Liver (tissue), 8 donors: ENCODE measurements at regions not wholly inside any gene's neighbourhood (a gene's known extent, or its start where the extent isn't known, plus 50 kb on each side); places are given as distances from the start of the nearest gene placed in this dataset.

ENCODE experiments used
- DNase-seq: peaks from one replicate; pipeline ENCODE4 v3.0.0-alpha.2; 2017; ENCODE audit warnings: low spot score
- H3K27ac ChIP-seq, 2 donors: one replicate each; pipeline ENCODE4 v1.7.0; 2013; ENCODE audit warnings: inconsistent platforms in 2 of 2, low read length in 2 of 2, control low read depth in 1 of 2, low read depth in 1 of 2, mild to moderate bottlenecking in 1 of 2
- H3K27me3 ChIP-seq, 4 donors: one replicate each; pipeline versions ENCODE4 v1.6.1 to v1.7.0; 2013; ENCODE audit warnings: low read length in 3 of 4, inconsistent platforms in 1 of 4, mild to moderate bottlenecking in 1 of 4, moderate library complexity in 1 of 4; ENCODE audit not compliant: control insufficient read depth in 4 of 4, insufficient read depth in 4 of 4
- H3K36me3 ChIP-seq, 4 donors: one replicate each; pipeline versions ENCODE4 v1.6.1 to v1.7.0; 2013; ENCODE audit warnings: low read length in 3 of 4, mild to moderate bottlenecking in 3 of 4, low read depth in 1 of 4, moderate library complexity in 1 of 4; ENCODE audit not compliant: control insufficient read depth in 4 of 4, insufficient read depth in 3 of 4
- H3K4me1 ChIP-seq, 4 donors: one replicate each; pipeline versions ENCODE4 v1.6.1 to v1.7.0; 2013; ENCODE audit warnings: low read length in 3 of 4, mild to moderate bottlenecking in 3 of 4, moderate library complexity in 1 of 4; ENCODE audit not compliant: control insufficient read depth in 4 of 4, insufficient read depth in 4 of 4
- H3K4me3 ChIP-seq, 3 donors: one replicate each; pipeline versions ENCODE4 v1.6.1 to v1.7.0; 2013; ENCODE audit warnings: low read length in 3 of 3, control low read depth in 1 of 3, low read depth in 1 of 3, mild to moderate bottlenecking in 1 of 3
- H3K9ac ChIP-seq, 2 donors: one replicate each; pipeline ENCODE4 v1.7.0; 2013; ENCODE audit warnings: low read length in 2 of 2, mild to moderate bottlenecking in 2 of 2, moderate library complexity in 2 of 2, control low read depth in 1 of 2, low read depth in 1 of 2
- H3K9me3 ChIP-seq, 4 donors: one replicate each; pipeline versions ENCODE4 v1.6.1 to v1.7.0; 2013; ENCODE audit warnings: low read length in 3 of 4; ENCODE audit not compliant: control insufficient read depth in 4 of 4
- ATF3 ChIP-seq: IDR thresholded peaks from 2 replicates; pipeline ENCODE4 v1.6.1; 2016; ENCODE audit warnings: antibody characterized with exemption
- CTCF ChIP-seq: fragments of 150-350 bp; IDR thresholded peaks from 2 replicates; pipeline ENCODE4 v1.5.1; 2017; ENCODE audit warnings: improper control_type of control experiment, low read depth, low read length; ENCODE audit not compliant: missing input control
- EGR1 ChIP-seq, 2 donors: IDR thresholded peaks; 2 replicates each; pipeline ENCODE4 v1.6.1; 2016 to 2018; ENCODE audit warnings: antibody characterized with exemption in 2 of 2, low read depth in 2 of 2
- FOXA1 ChIP-seq: IDR thresholded peaks from 2 replicates; pipeline ENCODE4 v1.6.1; 2016; ENCODE audit warnings: antibody characterized with exemption
- FOXA2 ChIP-seq: IDR thresholded peaks from 2 replicates; pipeline ENCODE4 v1.6.1; 2016; ENCODE audit warnings: antibody characterized with exemption
- GABPA ChIP-seq, 2 donors: IDR thresholded peaks in 1 of 2; conservative IDR thresholded peaks in 1 of 2; 2 replicates each; pipeline ENCODE4 v1.6.1; 2016; ENCODE audit warnings: antibody characterized with exemption in 2 of 2, mild to moderate bottlenecking in 1 of 2, moderate library complexity in 1 of 2
- HNF4A ChIP-seq, 2 donors: conservative IDR thresholded peaks; 2 replicates each; pipeline ENCODE4 v1.6.1; 2016; ENCODE audit warnings: antibody characterized with exemption in 2 of 2, mild to moderate bottlenecking in 2 of 2
- HNF4G ChIP-seq: IDR thresholded peaks from 2 replicates; pipeline ENCODE4 v1.6.1; 2016; ENCODE audit warnings: antibody characterized with exemption
- JUND ChIP-seq, 2 donors: IDR thresholded peaks; 2 replicates each; pipeline ENCODE4 v1.6.1; 2016; ENCODE audit warnings: antibody characterized with exemption in 2 of 2
- MAX ChIP-seq: IDR thresholded peaks from 2 replicates; pipeline ENCODE4 v1.6.1; 2016; ENCODE audit warnings: antibody characterized with exemption
- REST ChIP-seq: IDR thresholded peaks from 2 replicates; pipeline ENCODE4 v1.6.1; 2016; ENCODE audit warnings: antibody characterized with exemption, mild to moderate bottlenecking
- RXRA ChIP-seq, 2 donors: IDR thresholded peaks; 2 replicates each; pipeline ENCODE4 v1.6.1; 2017 to 2018; ENCODE audit warnings: antibody characterized with exemption in 2 of 2, mild to moderate bottlenecking in 1 of 2
- SP1 ChIP-seq: IDR thresholded peaks from 2 replicates; pipeline ENCODE4 v1.6.1; 2018; ENCODE audit warnings: antibody characterized with exemption, mild to moderate bottlenecking
- TAF1 ChIP-seq: conservative IDR thresholded peaks from 2 replicates; pipeline ENCODE4 v1.6.1; 2016; ENCODE audit warnings: antibody characterized with exemption, mild to moderate bottlenecking
- YY1 ChIP-seq: IDR thresholded peaks from 2 replicates; pipeline ENCODE4 v1.6.1; 2016; ENCODE audit warnings: antibody characterized with exemption, mild to moderate bottlenecking
- WGBS: extraction: QIAGEN DNeasy Blood & Tissue Kit; methylation state at CpG from one replicate; pipeline ENCODE4 v1.1.7; 2013; 5-methylcytosine and 5-hydroxymethylcytosine counted together
- donor health status: healthy.
- donor health status: healthy.
- donor health status: healthy.
- donor health status: healthy.
- donor health status: healthy.

- TF ChIP-seq TAF1 (no peak), ATF3 (no peak), FOXA2 (no peak), FOXA1 (no peak), HNF4G (no peak), EGR1 (IDR thresholded peaks at IDR 0.05; ENCODE audit: low read depth in 2 of 2) (no peak), JUND (IDR thresholded peaks at IDR 0.05) (no peak), RXRA (IDR thresholded peaks at IDR 0.05) (no peak), YY1 (no peak), REST (no peak), MAX (no peak), SP1 (no peak), HNF4A (conservative IDR thresholded peaks at IDR 0.05) (no peak), GABPA (IDR thresholded peaks at IDR 0.05 in 1 of 2, conservative IDR thresholded peaks at IDR 0.05 in 1 of 2) (no peak)
- WGBS: 83% methylated on average over 7 of the region's 7 CpGs
- Histone ChIP-seq H3K9me3 (no peaks in the 10 kb centered on the region), H3K27me3 (no peaks in the 10 kb centered on the region), H3K9ac (no peak overlapping the region), H3K4me3 (no peak overlapping the region), H3K27ac (no peak overlapping the region), H3K36me3 (no peaks in the 10 kb centered on the region), H3K4me1 (no peaks in the 10 kb centered on the region)
- no peak for DNase-seq
Observed at GRCh38 chr9:2407450-2407849, 214.1 kb upstream of the VLDLR start.

GRCh38 chr9:2411459-2412215 lies 209.9 kb upstream of the VLDLR start:
- WGBS: 76% methylated on average over 8 of the region's 8 CpGs
- no peak for DNase-seq

More at GRCh38 chr9:2411459-2412215, 209.9 kb upstream of the VLDLR start:
- Histone ChIP-seq H3K4me1 (peaks cover 0 to 6% (median 3%) of the 10 kb centered on the region in 4 donors), H3K9ac (no peak overlapping the region), H3K27ac (no peak overlapping the region), H3K36me3 (no peaks in the 10 kb centered on the region), H3K9me3 (no peaks in the 10 kb centered on the region), H3K27me3 (no peaks in the 10 kb centered on the region), H3K4me3 (no peak overlapping the region)
- TF ChIP-seq JUND (IDR thresholded peaks at IDR 0.05) (no peak), EGR1 (IDR thresholded peaks at IDR 0.05; ENCODE audit: low read depth in 2 of 2) (no peak), HNF4A (conservative IDR thresholded peaks at IDR 0.05) (no peak), CTCF (no peak)
